ENCODE measurements at regions not wholly inside any gene's neighbourhood (a gene's known extent, or its start where the extent isn't known, plus 50 kb on each side); places are given as distances from the start of the nearest gene placed in this dataset.

DNA sequence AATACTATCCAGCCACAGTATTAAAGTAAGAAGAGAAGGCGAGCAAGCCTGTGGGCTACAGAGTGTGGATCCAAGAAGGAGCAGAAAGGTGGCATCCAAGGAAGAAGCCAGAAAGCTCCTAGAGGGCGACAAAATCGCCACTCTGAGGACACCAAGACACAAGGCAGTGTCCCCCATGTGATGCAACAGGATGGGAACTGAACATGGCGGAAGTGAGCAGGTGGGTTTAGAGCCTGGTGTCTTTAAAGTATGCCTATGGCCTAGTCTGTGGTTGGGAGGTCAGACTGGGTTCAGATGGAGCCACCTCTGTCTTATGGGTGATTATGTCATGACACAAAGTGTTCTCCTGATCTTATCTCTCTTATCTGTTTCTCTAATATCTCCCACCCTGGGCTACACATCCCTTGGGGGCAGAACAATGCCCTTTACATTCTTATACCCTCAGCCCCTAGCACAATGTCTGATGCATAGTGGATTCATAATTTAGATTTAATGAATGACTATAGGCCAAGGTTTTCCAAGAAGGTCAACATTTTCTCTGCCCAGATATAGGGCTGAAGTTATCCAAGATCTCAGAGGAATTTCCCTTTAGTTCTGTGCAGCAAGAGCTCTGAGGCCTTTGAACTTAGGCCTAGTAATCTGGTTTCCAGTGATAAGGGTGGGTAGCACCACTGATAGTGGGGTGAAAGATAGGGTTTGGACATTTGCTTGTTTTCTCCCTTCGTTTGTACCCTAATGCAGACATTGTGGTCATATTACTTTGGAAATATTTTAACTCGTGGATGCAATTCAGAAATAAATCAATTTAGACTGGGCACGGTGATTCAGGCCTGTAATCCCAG, 167.3 kb upstream of the AKIRIN2 start:
- DNase-seq (ENCODE audit: low read depth), result no peak
- H3K4me3 ChIP-seq (ENCODE audit: low read length), result no peak overlapping the region
- TF ChIP-seq, protein P1, sequence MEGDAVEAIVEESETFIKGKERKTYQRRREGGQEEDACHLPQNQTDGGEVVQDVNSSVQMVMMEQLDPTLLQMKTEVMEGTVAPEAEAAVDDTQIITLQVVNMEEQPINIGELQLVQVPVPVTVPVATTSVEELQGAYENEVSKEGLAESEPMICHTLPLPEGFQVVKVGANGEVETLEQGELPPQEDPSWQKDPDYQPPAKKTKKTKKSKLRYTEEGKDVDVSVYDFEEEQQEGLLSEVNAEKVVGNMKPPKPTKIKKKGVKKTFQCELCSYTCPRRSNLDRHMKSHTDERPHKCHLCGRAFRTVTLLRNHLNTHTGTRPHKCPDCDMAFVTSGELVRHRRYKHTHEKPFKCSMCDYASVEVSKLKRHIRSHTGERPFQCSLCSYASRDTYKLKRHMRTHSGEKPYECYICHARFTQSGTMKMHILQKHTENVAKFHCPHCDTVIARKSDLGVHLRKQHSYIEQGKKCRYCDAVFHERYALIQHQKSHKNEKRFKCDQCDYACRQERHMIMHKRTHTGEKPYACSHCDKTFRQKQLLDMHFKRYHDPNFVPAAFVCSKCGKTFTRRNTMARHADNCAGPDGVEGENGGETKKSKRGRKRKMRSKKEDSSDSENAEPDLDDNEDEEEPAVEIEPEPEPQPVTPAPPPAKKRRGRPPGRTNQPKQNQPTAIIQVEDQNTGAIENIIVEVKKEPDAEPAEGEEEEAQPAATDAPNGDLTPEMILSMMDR (conservative IDR thresholded peaks at IDR 0.05; ENCODE audit: low read depth, low read length), result no peak

DNA sequence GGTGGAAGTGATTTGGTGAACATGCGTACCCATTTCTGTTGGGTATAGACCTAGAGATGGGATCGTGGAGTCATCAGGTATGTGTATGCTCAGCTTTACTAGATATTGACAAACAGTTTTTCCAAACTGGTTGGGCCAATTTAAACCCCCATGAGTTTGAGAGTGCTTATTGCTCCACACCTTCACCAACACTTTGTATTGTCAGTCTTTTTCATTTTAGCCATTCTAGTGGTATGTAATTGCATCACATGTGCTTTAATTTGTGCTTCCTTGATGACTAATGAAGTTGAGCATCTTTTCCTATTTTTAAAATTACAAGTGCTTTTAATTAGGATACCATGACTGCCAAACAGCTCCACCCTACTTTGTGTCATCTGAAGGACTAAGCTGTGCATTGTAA, 158.9 kb upstream of the AKIRIN2 start:
- DNase-seq (ENCODE audit: low read depth), result no peak
- no peak overlapping the region for H3K4me3 ChIP-seq (ENCODE audit: low read length)
- TF ChIP-seq, protein P1 (conservative IDR thresholded peaks at IDR 0.05; ENCODE audit: low read depth, low read length), result no peak

- DNase-seq (ENCODE audit: low read depth), result no peak
- H3K4me3 ChIP-seq (ENCODE audit: low read length), result no peak overlapping the region
- TF ChIP-seq, protein P1 (conservative IDR thresholded peaks at IDR 0.05; ENCODE audit: low read depth, low read length), result no peak
Measured at GRCh38 chr6:87858440-87858839, 156.4 kb upstream of the AKIRIN2 start.

DNA sequence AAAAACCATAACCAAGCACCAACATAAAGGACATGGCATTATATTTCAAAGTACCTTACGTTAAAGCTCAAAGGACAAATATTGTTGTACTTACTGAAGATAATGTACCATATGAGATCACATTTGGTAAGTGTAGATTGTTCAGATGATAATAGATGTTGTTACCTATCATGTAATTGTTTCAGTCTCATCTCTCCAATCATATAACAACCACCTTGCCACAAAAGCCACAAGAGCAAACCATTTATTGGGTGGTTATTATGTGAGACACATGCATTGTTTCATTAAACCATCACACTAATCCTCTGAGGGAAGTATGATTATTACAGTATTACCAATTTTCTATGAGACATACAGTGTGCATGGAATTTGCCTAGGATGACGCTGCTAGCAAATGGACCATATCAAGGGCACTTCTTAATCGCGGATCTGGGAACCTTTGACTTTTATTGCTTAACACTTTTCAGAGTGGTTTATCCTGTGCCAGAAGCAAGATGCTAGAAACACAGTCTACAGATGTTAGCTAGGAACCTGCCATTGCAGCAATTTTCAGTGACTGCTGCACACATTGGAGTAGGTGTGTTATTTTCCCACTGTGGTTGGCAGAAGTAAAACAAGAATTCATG, 149.8 kb upstream of the AKIRIN2 start:
- H3K4me3 ChIP-seq (ENCODE audit: low read length), result no peak overlapping the region
- TF ChIP-seq, protein P1 (conservative IDR thresholded peaks at IDR 0.05; ENCODE audit: low read depth, low read length), result no peak
- no peak for DNase-seq (ENCODE audit: low read depth)

GRCh38 chr6:87848616-87849015, 146.6 kb upstream of the AKIRIN2 start:
- no peak for DNase-seq (ENCODE audit: low read depth)
- TF ChIP-seq, protein P1 (conservative IDR thresholded peaks at IDR 0.05; ENCODE audit: low read depth, low read length), result no peak
- no peak overlapping the region for H3K4me3 ChIP-seq (ENCODE audit: low read length)

GRCh38 chr6:87847830-87848210, 145.8 kb upstream of the AKIRIN2 start:
- no peak for DNase-seq (ENCODE audit: low read depth)
- TF ChIP-seq, protein P1 (conservative IDR thresholded peaks at IDR 0.05; ENCODE audit: low read depth, low read length), result no peak
- H3K4me3 ChIP-seq (ENCODE audit: low read length), result no peak overlapping the region
